ENCODE measurements at regions not wholly inside any gene's neighbourhood (a gene's known extent, or its start where the extent isn't known, plus 50 kb on each side); places are given as distances from the start of the nearest gene placed in this dataset.

GRCh38 chr9:2299156-2299842 is 284.2 kb downstream of the SMARCA2 start:
- TF ChIP-seq ZNF274 (IDR thresholded peaks at IDR 0.05; ENCODE audit: low read depth, low read length) (no peak), YY1 (IDR thresholded peaks at IDR 0.05; ENCODE audit: insufficient read depth, insufficient read length) (no peak), SUZ12 (IDR thresholded peaks at IDR 0.05; ENCODE audit: extremely low read depth, insufficient read depth, insufficient read length) (no peak)

Measured in NT2/D1 (cell line).